GM23338 (cell line): ENCODE measurements at regions not wholly inside any gene's neighbourhood (a gene's known extent, or its start where the extent isn't known, plus 50 kb on each side); places are given as distances from the start of the nearest gene placed in this dataset.

Experiments used
- ATAC-seq: fragments of 200-7000 bp; cut with Tn5 transposase; 3 replicates; pipeline ENCODE4 v1.9.1; 2020
- DNase-seq: peaks from one replicate; pipeline ENCODE4 v3.0.0-alpha.2; 2015; ENCODE audit warnings: low spot score
- H2AFZ ChIP-seq: fragments of 200-600 bp; sonication (generic); 2 replicates; pipeline ENCODE4 v1.8.0; 2016; ENCODE audit warnings: antibody characterized with exemption, mild to moderate bottlenecking, moderate library complexity
- H3F3A ChIP-seq: fragments of 200-600 bp; sonication (generic); replicated peaks from 2 replicates; pipeline ENCODE4 v1.8.0; 2017; ENCODE audit warnings: antibody characterized with exemption, mixed run types, low read depth
- H3K27ac ChIP-seq: fragments of 200-600 bp; sonication (generic); 2 replicates; pipeline ENCODE4 v1.6.1; 2016; ENCODE audit warnings: low read depth
- H3K27me3 ChIP-seq: fragments of 200-600 bp; sonication (generic); 2 replicates; pipeline ENCODE4 v1.8.0; 2016; ENCODE audit warnings: mild to moderate bottlenecking, mixed run types, moderate library complexity; ENCODE audit not compliant: insufficient read depth
- H3K36me3 ChIP-seq: fragments of 200-600 bp; sonication (generic); 2 replicates; pipeline ENCODE4 v1.8.0; 2016; ENCODE audit warnings: mild to moderate bottlenecking; ENCODE audit not compliant: insufficient read depth
- H3K4me1 ChIP-seq: fragments of 200-600 bp; sonication (generic); 2 replicates; pipeline ENCODE4 v1.8.0; 2016; ENCODE audit warnings: mild to moderate bottlenecking, moderate library complexity; ENCODE audit not compliant: insufficient read depth
- H3K4me2 ChIP-seq: fragments of 200-600 bp; sonication (generic); 2 replicates; pipeline ENCODE4 v1.7.1; 2017; ENCODE audit warnings: mixed run types
- H3K4me3 ChIP-seq: fragments of 200-600 bp; sonication (generic); 2 replicates; pipeline ENCODE4 v1.6.1; 2016; ENCODE audit warnings: mixed run types
- H3K79me2 ChIP-seq: fragments of 200-600 bp; sonication (generic); replicated peaks from 2 replicates; pipeline ENCODE4 v1.8.0; 2017; ENCODE audit warnings: mild to moderate bottlenecking; ENCODE audit not compliant: insufficient read depth
- H3K9me2 ChIP-seq: fragments of 200-600 bp; sonication (generic); 2 replicates; pipeline ENCODE4 v1.8.0; 2017; ENCODE audit not compliant: insufficient read depth
- H4K20me1 ChIP-seq: fragments of 200-600 bp; sonication (generic); replicated peaks from 2 replicates; pipeline ENCODE4 v1.8.0; 2017; ENCODE audit warnings: mild to moderate bottlenecking; ENCODE audit not compliant: insufficient read depth
- H3K27ac Mint-ChIP-seq: 2 replicates; pipeline ENCODE4 v1.8.0; 2020; ENCODE audit warnings: inconsistent platforms, mild to moderate bottlenecking, moderate library complexity, mixed read lengths
- H3K27me3 Mint-ChIP-seq: 3 replicates; pipeline ENCODE4 v1.8.0; 2022; ENCODE audit warnings: low read depth, mild to moderate bottlenecking, moderate library complexity, mixed read lengths, inconsistent platforms; ENCODE audit not compliant: insufficient read depth, poor library complexity
- H3K36me3 Mint-ChIP-seq: 3 replicates; pipeline ENCODE4 v1.8.0; 2021; ENCODE audit warnings: low read depth, mild to moderate bottlenecking, inconsistent platforms, moderate library complexity, mixed read lengths
- H3K4me1 Mint-ChIP-seq: 3 replicates; pipeline ENCODE4 v1.8.0; 2020; ENCODE audit warnings: mild to moderate bottlenecking, inconsistent platforms, mixed read lengths
- H3K4me3 Mint-ChIP-seq: 3 replicates; pipeline ENCODE4 v1.8.0; 2021; ENCODE audit warnings: moderate library complexity, mild to moderate bottlenecking, inconsistent platforms, mixed read lengths
- H3K9me3 Mint-ChIP-seq: 3 replicates; pipeline ENCODE4 v1.8.0; 2020; ENCODE audit warnings: moderate library complexity, mild to moderate bottlenecking, inconsistent platforms, mixed read lengths
- CREB1 ChIP-seq: fragments of 250-450 bp; sonication (Bioruptor Pico); IDR thresholded peaks from 2 replicates; pipeline ENCODE4 v1.5.0; 2020; ENCODE audit warnings: low read depth, mild to moderate bottlenecking, moderate library complexity
- CTCF ChIP-seq, 2 experiments: fragments of 200-600 bp in 1 of 2; sonication (generic) in 1 of 2; conservative IDR thresholded peaks; 2 replicates each; pipeline versions ENCODE4 v1.5.1 to v1.6.1; 2016 to 2017; ENCODE audit warnings: antibody characterized with exemption in 2 of 2, low read depth in 2 of 2, mild to moderate bottlenecking in 2 of 2, moderate library complexity in 1 of 2
- EZH2phosphoT487 ChIP-seq: fragments of 200-600 bp; sonication (generic); IDR thresholded peaks from one replicate; pipeline ENCODE4 v1.8.1; 2018; ENCODE audit warnings: antibody characterized with exemption; ENCODE audit not compliant: unreplicated experiment
- NANOG ChIP-seq: IDR thresholded peaks from 2 replicates; pipeline ENCODE4 v1.6.1; 2016; ENCODE audit warnings: antibody characterized with exemption, borderline replicate concordance
- ZNF462 ChIP-seq: fragments of 250-450 bp; sonication (Bioruptor Pico); IDR thresholded peaks from 2 replicates; pipeline ENCODE4 v1.5.0; 2020; ENCODE audit warnings: mild to moderate bottlenecking, moderate library complexity

- TF ChIP-seq ZNF462 (CRISPR knock-in tag) (no peak), NANOG (no peak), EZH2phosphoT487 (no peak), CREB1 (no peak)
Observed at GRCh38 chr2:35973737-35974132, 381.8 kb upstream of the CRIM1 start (continued).

GRCh38 chr2:35973132-35973736 lies 382.3 kb upstream of the CRIM1 start:
- Histone ChIP-seq H3K4me2 (no peak overlapping the region), H2AFZ (no peak overlapping the region), H3K4me3 (no peak overlapping the region), H3K4me1 (0 out of 2 replicates have a peak, but pooled peaks cover 5% of the 10 kb centered on the region), H3K36me3 (no peaks in the 10 kb centered on the region), H3K27me3 (no peaks in the 10 kb centered on the region), H3K79me2 (no peaks in the 10 kb centered on the region), H3K27ac (no peak overlapping the region), H3F3A (no peaks in the 10 kb centered on the region), H4K20me1 (no peaks in the 10 kb centered on the region), H3K9me2 (no peaks in the 10 kb centered on the region)
- ATAC-seq: peak; percentile 95
- TF ChIP-seq CREB1 (no peak), CTCF (conservative IDR thresholded peaks at IDR 0.05; ENCODE audit: low read depth in 2 of 2) (peak; percentile 85 to 92)
- no peaks in the 10 kb centered on the region for H3K36me3 Mint-ChIP-seq
- H3K27ac Mint-ChIP-seq: no peak overlapping the region
- H3K9me3 Mint-ChIP-seq: no peaks in the 10 kb centered on the region
- no peaks in the 10 kb centered on the region for H3K27me3 Mint-ChIP-seq
- H3K4me3 Mint-ChIP-seq: no peak overlapping the region
- peaks cover 9% of the 10 kb centered on the region; the same call in 2 of the 3 replicates for H3K4me1 Mint-ChIP-seq
- peak; percentile 77 for DNase-seq
